NCI-H446 treated with DMSO at 0.1 percent for 48 hours (cell line): ENCODE measurements at regions not wholly inside any gene's neighbourhood (a gene's known extent, or its start where the extent isn't known, plus 50 kb on each side); places are given as distances from the start of the nearest gene placed in this dataset.

Source experiments
- DNase-seq: peaks from one replicate; lab custom pipeline; 2025; lab: John Stamatoyannopoulos, UW

- DNase-seq, result no peak
Measured at GRCh38 chr10:120641695-120642094, 184.7 kb downstream of the PLPP4 start.

GRCh38 chr10:120643351-120643750 lies 186.3 kb downstream of the PLPP4 start:
- no peak for DNase-seq

- no peak for DNase-seq
Measured at GRCh38 chr10:120644556-120645410, 187.8 kb downstream of the PLPP4 start.

- no peak for DNase-seq
Measured at GRCh38 chr10:120646159-120646732, 189.2 kb downstream of the PLPP4 start.

GRCh38 chr10:120646738-120647456 lies 189.9 kb downstream of the PLPP4 start:
- no peak for DNase-seq

GRCh38 chr10:120650705-120651399 lies 193.8 kb downstream of the PLPP4 start:
- DNase-seq, result no peak

- no peak for DNase-seq
Measured at GRCh38 chr10:120656107-120656506, 195.1 kb upstream of the WDR11 start.

- DNase-seq, result no peak
Measured at GRCh38 chr10:120657371-120657770, 193.8 kb upstream of the WDR11 start.

GRCh38 chr10:120658943-120659885 lies 191.9 kb upstream of the WDR11 start:
- DNase-seq, result no peak

GRCh38 chr10:120666308-120666707 lies 184.9 kb upstream of the WDR11 start:
- no peak for DNase-seq

GRCh38 chr10:120667276-120667675 lies 183.9 kb upstream of the WDR11 start:
- no peak for DNase-seq

- no peak for DNase-seq
Measured at GRCh38 chr10:120671491-120671890, 179.7 kb upstream of the WDR11 start.

GRCh38 chr10:120683454-120683853 lies 167.7 kb upstream of the WDR11 start:
- no peak for DNase-seq

GRCh38 chr10:120684226-120684625 lies 166.9 kb upstream of the WDR11 start:
- no peak for DNase-seq

GRCh38 chr10:120685136-120685535 lies 166.0 kb upstream of the WDR11 start:
- DNase-seq, result no peak

- no peak for DNase-seq
Measured at GRCh38 chr10:120688928-120689327, 162.2 kb upstream of the WDR11 start.

- DNase-seq, result no peak
Measured at GRCh38 chr10:120689777-120690529, 161.2 kb upstream of the WDR11 start.

- no peak for DNase-seq
Measured at GRCh38 chr10:120691625-120692024, 159.5 kb upstream of the WDR11 start.

- DNase-seq, result no peak
Measured at GRCh38 chr10:120700426-120700825, 150.7 kb upstream of the WDR11 start.

- DNase-seq, result no peak
Measured at GRCh38 chr10:120701381-120701780, 149.8 kb upstream of the WDR11 start.
